Esophagus squamous epithelium (tissue), 5 donors: ENCODE measurements at regions not wholly inside any gene's neighbourhood (a gene's known extent, or its start where the extent isn't known, plus 50 kb on each side); places are given as distances from the start of the nearest gene placed in this dataset.

Experiments
- DNase-seq: peaks from one replicate; lab custom pipeline; 2025; lab: John Stamatoyannopoulos, UW
- H3K27ac ChIP-seq, 4 donors: fragments of 200-600 bp; sonication (generic); one replicate each; pipeline ENCODE4 v1.5.1; 2016 to 2019; ENCODE audit warnings: mild to moderate bottlenecking in 1 of 4
- H3K27me3 ChIP-seq, 4 donors: fragments of 200-600 bp; sonication (generic); 1 replicate in 3 of 4; 2 replicates in 1 of 4; pipeline versions ENCODE4 v1.5.1 to v1.6.0; 2017 to 2021; ENCODE audit warnings: antibody characterized with exemption in 1 of 4
- H3K36me3 ChIP-seq, 3 donors: fragments of 200-600 bp; sonication (generic); one replicate each; pipeline ENCODE4 v1.5.1; 2016 to 2019
- H3K4me1 ChIP-seq, 3 donors: fragments of 200-600 bp; sonication (generic); one replicate each; pipeline ENCODE4 v1.5.1; 2017 to 2019
- H3K4me3 ChIP-seq, 4 donors: fragments of 200-600 bp; sonication (generic); 1 replicate in 3 of 4; 2 replicates in 1 of 4; pipeline ENCODE4 v1.5.1; 2016 to 2019; ENCODE audit warnings: mild to moderate bottlenecking in 2 of 4, moderate library complexity in 1 of 4
- H3K9me3 ChIP-seq, 3 donors: fragments of 200-600 bp; sonication (generic); one replicate each; pipeline ENCODE4 v1.5.1; 2016 to 2019
- CTCF ChIP-seq, 6 experiments: fragments of 450-650 bp in 4 of 6; fragments of 200-600 bp in 2 of 6; sonication (generic) in 2 of 6; IDR thresholded peaks; one replicate each; pipeline ENCODE4 v1.5.1; 2016 to 2019; ENCODE audit warnings: antibody characterized with exemption in 6 of 6, mild to moderate bottlenecking in 4 of 6, moderate library complexity in 4 of 6
- POLR2A ChIP-seq, 4 donors: fragments of 450-650 bp; IDR thresholded peaks; one replicate each; pipeline ENCODE4 v1.6.1; 2017; ENCODE audit warnings: antibody characterized with exemption in 4 of 4, mild to moderate bottlenecking in 4 of 4, moderate library complexity in 3 of 4
- WGBS, 2 donors: methylation state at CpG; one replicate each; pipeline ENCODE4 v1.1.5; 2018; 5-methylcytosine and 5-hydroxymethylcytosine counted together
- intact Hi-C: fragments of 100-400 bp; cut with DNase I; formaldehyde crosslinking; loops from one replicate; pipeline ENCODE4 v1.15.0; 2022
- donor health status: DM: yes; HTN: yes; CAD: no.

- no peak for DNase-seq
- Histone ChIP-seq H3K27me3 (no peaks in the 10 kb centered on the region), H3K36me3 (no peaks in the 10 kb centered on the region), H3K4me1 (no peaks in the 10 kb centered on the region), H3K4me3 (no peak overlapping the region), H3K27ac (no peak overlapping the region), H3K9me3 (no peaks in the 10 kb centered on the region)
- intact Hi-C loops = no loop called here
- TF ChIP-seq POLR2A (IDR thresholded peaks at IDR 0.05) (no peak), CTCF (IDR thresholded peaks at IDR 0.05) (no peak)
- WGBS, 2 donors = 47 to 54% methylated on average over 1 of the region's 1 CpG
These were observed 1169.3 kb upstream of the DDX18 start for GRCh38 chr2:116645155-116645554.

GRCh38 chr2:116668691-116669090 is 1145.8 kb upstream of the DDX18 start:
- Histone ChIP-seq H3K36me3 (no peaks in the 10 kb centered on the region), H3K4me3 (no peak overlapping the region), H3K27ac (no peak overlapping the region), H3K9me3 (peaks cover 0 to 10% (median 4%) of the 10 kb centered on the region in 3 donors), H3K4me1 (no peaks in the 10 kb centered on the region), H3K27me3 (no peaks in the 10 kb centered on the region)
- intact Hi-C loops = no loop called here
- TF ChIP-seq CTCF (IDR thresholded peaks at IDR 0.05) (no peak), POLR2A (IDR thresholded peaks at IDR 0.05) (no peak)
- no peak for DNase-seq
- WGBS, 2 donors = 43 to 50% methylated on average over 1 of the region's 1 CpG

- Histone ChIP-seq H3K9me3 (peaks cover 0 to 10% (median 4%) of the 10 kb centered on the region in 3 donors), H3K27me3 (no peaks in the 10 kb centered on the region), H3K4me3 (no peak overlapping the region), H3K36me3 (no peaks in the 10 kb centered on the region), H3K4me1 (no peaks in the 10 kb centered on the region), H3K27ac (no peak overlapping the region)
- WGBS, 2 donors = 47 to 61% methylated on average over 2 of the region's 2 CpGs
- TF ChIP-seq POLR2A (IDR thresholded peaks at IDR 0.05) (no peak), CTCF (IDR thresholded peaks at IDR 0.05) (no peak)
- no peak for DNase-seq
- intact Hi-C loops = no loop called here
These were observed 1144.7 kb upstream of the DDX18 start for GRCh38 chr2:116669782-116670181.

GRCh38 chr2:116674188-116674587 is 1140.3 kb upstream of the DDX18 start:
- intact Hi-C loops = no loop called here
- no peak for DNase-seq

GRCh38 chr2:116676776-116677175 is 1137.7 kb upstream of the DDX18 start:
- WGBS, 2 donors = 55 to 71% methylated on average over 2 of the region's 2 CpGs
- DNase-seq = no peak
- intact Hi-C loops = no loop called here
- no peaks in the 10 kb centered on the region for H3K4me1 ChIP-seq
- no peaks in the 10 kb centered on the region for H3K27me3 ChIP-seq
- no peak for TF ChIP-seq POLR2A (IDR thresholded peaks at IDR 0.05)
- no peak for TF ChIP-seq CTCF (IDR thresholded peaks at IDR 0.05)
- H3K4me3 ChIP-seq = no peak overlapping the region
- no peak overlapping the region for H3K27ac ChIP-seq
- no peaks in the 10 kb centered on the region for H3K36me3 ChIP-seq
- H3K9me3 ChIP-seq = peaks cover 0 to under 1% (median 0%) of the 10 kb centered on the region in 3 donors

More at GRCh38 chr2:116674188-116674587, 1140.3 kb upstream of the DDX18 start:
- Histone ChIP-seq H3K4me3 (no peak overlapping the region), H3K36me3 (no peaks in the 10 kb centered on the region), H3K27me3 (no peaks in the 10 kb centered on the region), H3K9me3 (peaks cover 0 to 7% (median 0%) of the 10 kb centered on the region in 3 donors), H3K4me1 (no peaks in the 10 kb centered on the region), H3K27ac (no peak overlapping the region)
- no peak for TF ChIP-seq POLR2A (IDR thresholded peaks at IDR 0.05)
- no peak for TF ChIP-seq CTCF (IDR thresholded peaks at IDR 0.05)
